GM18502 (cell line): ENCODE measurements at regions not wholly inside any gene's neighbourhood (a gene's known extent, or its start where the extent isn't known, plus 50 kb on each side); places are given as distances from the start of the nearest gene placed in this dataset.
"Not testable (repeated sequence)": the region's sequence is repeated elsewhere in the genome, so short reads cannot be mapped to it uniquely, and the experiment has no call there.

Experiments used
- ATAC-seq: cut with Tn5 transposase; IDR thresholded peaks from one replicate; pipeline ENCODE4 v1.9.1; 2021; ENCODE audit warnings: mild to moderate bottlenecking; ENCODE audit not compliant: unreplicated experiment, poor library complexity

DNA sequence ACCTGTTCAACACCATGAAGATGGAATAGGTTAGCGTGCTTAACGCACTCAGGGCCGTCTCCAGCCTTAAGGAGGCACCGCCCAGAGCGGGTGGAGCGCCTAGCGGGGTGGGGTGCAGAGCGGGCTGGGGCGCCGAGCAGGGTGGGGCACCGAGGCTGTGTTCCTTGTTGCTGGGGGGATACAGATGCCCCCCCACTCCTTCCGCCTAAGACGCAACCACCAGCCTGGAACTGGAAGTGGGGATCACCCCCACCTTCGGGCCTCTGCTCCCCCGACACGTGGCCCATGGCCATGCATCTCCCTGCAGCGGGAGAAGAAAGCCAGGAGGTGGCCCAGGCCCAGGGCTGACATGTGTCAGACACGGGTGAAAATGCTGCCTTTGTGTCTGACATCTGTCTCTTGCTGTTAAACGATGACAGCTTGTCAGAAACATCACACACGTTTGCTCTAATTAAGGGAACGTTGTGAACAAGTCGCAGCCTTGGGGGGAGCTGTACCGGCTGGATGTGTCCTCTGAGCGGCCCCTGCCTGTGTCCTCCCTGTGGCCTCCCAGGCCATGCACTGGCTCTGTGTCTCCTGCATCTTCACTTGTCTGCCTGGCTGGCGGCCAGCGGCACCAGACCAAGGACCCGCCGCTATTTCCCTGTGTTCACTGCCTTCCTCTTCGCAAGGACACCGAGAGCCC lies 192.5 kb downstream of the LAT start:
- ATAC-seq, result not testable (repeated sequence)

DNA sequence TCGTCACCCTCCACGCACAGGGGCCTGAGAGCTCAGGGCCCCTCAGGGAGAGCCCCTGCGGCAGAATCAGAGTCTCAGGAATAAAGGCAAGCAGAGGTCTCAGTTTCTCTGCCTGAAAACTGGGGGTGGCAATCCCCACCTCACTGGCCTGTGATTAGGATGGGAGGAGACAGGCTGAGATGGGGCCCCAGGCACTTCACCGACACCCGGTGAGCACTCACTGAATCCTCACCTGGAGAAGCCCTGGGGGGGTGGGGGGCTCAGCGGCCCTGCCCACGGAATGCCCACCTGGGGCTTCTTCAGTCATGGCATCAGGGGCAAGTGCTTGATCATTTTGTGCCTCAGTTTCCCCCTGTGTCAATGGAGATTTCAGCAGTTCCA lies 192.0 kb downstream of the LAT start:
- not testable (repeated sequence) for ATAC-seq

DNA sequence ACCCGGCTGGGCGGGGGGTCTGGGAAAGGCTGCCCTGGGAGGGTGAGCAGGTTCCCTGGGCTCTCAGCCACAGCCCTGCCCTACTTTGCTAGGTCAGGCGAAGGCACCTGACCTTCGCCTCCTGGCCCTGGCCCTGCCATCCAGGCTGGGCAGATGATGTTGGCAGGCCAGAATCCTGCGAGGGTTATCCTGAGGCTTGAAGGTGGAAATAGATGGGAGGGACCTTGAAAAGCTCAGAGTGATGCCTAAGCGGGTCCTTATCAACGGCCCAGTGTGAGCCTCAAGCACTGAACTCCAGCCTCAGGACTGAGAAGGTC lies 191.3 kb downstream of the LAT start:
- ATAC-seq, result not testable (repeated sequence)

DNA sequence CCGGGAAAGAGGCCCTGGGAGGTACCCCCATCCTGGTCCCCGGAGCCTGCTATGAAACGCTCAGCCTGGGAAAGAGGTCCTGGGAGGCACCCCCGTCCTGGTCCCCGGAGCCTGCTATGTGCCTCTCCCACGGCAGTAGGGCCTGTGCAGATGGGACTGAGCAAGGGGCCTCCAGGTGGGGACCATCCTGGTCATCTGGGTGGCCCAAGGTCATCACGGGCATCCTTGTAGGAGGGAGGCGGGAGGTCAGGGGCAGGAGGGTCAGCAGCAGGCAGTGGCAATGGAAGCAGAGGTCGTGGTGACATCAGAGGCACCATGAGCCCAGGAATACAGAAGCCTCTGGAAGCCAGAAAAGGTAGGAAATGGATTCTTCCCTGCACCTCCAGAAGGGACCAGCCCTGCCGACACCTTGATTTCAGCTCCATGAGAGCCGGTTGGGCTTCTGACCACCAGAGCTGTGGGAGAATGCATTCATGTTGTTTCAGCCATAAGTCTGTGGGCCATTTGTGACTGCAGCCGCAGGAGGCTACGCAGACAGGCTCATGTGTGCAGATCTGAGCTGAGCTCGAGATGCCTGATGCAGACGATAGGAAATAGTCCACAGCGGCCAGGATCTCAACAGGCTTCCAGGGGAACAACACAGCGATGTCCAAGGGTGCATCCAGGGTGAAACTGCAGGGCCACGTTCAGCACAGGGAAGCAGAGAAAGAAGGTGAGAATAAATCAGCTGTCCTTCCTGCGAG lies 190.7 kb downstream of the LAT start:
- ATAC-seq, result not testable (repeated sequence)

DNA sequence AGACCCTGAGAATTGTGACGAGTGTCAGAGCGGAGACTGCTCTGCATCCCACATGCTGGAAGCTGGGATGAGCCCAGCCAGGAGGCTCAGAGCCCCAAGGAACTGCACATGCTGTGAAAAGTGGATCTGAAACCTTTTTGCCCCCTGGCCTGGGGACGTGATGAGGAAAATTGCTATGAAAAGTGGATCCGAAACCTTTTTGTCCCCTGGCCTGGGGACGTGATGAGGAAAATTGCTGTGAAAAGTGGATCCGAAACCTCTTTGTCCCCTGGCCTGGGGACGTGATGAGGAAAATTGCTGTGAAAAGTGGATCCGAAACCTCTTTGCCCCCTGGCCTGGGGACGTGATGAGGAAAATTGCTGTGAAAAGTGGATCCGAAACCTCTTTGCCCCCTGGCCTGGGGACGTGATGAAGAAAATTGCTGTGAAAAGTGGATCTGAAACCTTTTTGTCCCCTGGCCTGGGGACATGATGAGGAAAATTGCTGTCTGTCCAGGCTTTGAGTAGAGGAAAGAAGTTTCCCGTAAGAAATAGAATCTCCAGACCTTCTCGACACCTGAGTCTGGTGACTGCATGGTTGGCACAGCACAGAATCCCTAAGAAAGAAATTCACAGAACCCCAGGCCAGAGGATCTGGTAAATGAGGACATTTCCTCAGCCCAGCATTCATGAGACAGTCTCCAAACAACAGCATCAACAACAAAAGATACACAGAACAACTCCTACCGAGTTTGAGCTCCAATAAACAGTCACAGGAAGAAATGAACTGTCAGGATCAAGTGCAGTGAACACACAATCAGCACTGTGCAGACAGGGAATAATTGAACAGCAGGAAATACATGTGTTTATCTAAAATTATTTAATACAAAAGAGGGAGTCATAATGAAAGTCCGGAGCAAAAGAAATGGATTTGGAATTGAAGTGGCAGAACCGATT lies 188.8 kb downstream of the LAT start:
- not testable (repeated sequence) for ATAC-seq

DNA sequence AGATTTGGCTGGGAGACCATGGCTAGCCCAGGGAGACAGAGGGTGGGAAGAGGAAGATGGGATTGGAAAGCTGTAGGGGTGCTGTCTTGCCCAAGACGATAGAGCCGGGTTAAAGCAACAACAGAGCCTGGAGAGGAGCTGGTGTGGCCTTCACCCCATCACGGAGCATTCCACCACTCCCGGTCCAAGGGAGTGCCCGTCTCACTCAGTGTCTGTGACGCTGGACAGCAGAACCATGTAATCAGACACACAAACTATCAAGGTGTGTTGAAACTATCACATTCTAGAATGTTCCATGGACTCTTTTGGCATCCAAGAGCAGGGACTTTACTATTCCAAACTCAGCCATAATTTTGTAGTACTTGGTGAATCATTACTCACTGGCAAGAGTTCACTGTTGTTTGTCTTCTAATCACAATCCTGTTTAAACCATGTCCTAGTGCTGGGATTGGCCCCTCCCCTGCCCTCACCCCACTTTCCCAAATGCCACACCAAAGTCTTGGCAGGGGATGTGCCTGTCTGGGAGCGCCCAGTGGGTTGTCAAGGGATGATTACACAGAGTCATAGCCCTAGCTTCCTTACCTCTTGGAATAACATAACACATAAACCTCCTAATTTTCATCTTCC lies 187.4 kb downstream of the LAT start:
- not testable (repeated sequence) for ATAC-seq

DNA sequence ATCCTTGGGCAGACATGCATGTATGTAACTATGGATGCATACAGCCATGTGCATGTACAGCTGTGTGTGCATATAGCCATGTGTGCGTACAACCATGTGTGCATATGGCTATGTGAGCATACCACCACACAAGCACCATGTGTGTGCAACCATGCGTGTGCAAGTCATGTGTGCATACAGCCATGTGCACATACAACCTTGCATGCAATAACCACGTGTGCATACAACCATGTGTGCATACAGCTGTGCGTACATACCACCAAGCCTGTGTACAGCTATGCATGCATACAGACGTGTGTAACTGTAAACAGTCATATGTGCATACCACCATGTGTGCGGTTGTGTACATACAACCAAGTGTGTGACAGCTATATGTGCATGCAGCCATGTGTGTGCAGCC lies 186.4 kb downstream of the LAT start:
- ATAC-seq, result not testable (repeated sequence)

DNA sequence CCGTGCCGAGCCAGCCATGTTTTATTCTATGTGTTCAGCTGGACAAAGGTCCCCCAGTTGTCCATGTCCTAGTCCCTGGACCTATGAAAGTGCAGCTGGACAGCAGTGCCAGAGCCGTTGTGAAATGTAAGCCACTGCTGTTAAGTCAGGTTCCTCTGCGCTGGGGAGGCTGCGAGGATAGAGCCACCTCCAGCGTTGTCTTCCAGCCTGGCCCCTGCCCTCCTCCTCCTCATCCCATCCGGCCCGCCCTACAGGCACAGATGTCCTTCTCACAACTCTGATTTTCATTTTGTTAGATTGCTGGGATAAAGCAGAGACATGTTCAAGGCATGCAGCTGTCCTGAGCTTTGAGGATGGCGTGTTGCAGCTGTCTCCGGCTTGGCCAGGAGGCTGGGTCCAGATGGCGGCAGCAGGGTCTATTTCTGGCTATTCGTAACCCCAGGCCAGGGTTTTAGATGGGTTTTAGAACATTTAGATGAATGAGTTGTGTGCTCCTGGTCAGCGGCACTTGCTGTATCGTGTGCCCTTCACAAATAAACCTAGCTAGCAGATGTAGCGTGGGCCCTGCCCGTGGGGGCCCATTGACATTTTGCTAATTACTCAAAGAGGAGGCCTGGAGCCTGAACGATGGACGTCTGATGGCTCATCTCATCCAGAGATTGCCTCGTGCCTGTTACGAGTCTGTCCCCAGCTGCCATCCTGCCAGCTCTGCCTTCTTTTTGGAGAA lies 185.7 kb downstream of the LAT start:
- ATAC-seq, result not testable (repeated sequence)

DNA sequence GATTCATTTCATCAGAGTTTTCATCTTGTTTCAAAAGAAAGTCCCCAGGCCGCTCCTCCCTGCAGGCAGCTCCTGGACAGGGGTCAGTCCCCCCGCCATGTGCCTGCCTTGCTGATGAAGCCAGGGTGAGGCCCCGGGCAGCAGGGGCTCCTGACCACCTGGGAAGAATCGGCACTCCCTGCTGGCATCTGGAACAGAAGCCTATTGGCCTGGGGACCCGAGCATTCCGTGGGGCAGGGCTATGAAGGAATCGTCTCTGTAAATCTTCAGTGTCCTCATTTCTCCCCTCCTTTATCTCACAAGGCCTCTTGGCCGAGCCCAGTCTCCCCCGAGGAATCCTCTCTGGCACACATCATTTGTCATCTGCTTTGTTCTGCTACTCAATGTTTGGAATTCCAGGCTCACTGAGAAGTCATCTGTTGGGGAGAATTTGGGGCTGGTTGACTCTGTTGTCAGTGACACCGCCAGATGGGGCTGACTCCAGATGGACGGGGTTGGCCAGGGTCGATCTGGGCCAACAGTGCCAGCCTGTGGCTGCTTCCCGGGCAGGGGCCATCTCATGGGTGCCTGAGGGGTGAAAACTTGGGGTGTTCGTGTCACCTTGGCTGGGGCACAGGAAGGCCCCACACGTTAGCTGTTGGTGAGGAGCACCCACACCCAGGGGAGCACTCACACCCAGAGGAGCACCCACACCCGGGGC lies 184.6 kb downstream of the LAT start:
- not testable (repeated sequence) for ATAC-seq

DNA sequence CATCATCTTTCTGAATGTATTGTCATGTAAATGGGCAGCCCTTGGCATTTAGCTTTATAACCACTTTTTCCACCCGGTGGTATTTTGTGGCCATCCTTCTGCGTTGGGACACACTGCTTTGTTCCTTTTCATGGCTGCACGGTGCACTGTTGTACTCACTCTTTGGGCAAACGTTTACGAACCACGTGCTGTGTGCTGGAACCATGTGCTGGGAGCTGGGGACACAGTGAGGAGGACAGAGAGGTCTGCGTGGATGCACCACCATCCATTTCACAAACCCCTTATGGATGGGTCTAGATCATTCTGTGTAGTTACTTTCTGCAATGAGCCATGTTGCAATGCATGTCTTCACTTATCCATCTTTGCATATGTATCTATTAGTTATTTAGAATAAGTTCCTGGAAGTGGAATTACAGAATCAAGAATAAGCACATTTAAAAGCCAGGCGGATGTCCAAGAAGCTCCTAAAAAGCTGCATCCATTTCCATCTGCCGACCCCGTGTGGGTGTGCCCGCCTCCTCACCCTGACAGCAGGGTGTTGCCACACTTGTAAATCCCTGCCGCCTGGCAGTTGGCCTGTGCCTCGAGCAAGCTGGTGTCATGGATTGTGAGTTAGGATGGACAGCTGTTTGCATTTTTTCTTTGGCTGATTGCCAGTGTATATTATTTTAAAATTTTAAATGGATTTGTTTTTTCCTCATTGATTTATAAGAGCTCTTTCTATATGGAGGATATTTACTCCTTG lies 183.8 kb downstream of the LAT start:
- ATAC-seq, result not testable (repeated sequence)

DNA sequence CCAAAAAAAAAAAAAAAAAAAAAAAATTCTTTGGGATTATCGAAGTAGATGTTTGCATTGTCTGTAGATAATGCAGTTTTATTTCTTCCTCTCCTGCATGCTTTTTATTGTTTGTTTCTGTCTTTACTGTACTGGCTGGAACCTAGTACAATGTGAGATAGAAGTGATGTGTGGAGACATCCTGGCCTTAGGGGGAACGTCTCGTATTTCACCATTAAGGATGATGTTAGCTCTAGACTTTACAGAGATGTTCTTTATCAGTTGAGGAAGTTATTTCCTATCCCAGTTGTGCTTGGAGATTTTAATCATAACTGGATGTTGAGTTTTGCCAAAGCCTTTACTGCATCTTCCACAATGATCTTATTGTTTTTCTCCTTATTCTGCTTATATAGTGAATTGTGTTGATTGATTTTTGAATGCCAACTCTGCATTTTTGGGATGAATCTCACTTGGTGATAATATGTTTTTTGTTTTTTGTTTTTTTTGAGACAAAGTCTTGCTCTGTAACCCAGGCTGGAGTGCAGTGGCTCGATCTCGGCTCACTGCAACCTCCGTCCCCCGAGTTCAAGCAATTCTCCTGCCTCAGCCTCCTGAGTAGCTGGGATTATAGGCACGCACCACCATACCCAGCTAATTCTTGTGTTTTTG lies 179.7 kb downstream of the LAT start:
- not testable (repeated sequence) for ATAC-seq

DNA sequence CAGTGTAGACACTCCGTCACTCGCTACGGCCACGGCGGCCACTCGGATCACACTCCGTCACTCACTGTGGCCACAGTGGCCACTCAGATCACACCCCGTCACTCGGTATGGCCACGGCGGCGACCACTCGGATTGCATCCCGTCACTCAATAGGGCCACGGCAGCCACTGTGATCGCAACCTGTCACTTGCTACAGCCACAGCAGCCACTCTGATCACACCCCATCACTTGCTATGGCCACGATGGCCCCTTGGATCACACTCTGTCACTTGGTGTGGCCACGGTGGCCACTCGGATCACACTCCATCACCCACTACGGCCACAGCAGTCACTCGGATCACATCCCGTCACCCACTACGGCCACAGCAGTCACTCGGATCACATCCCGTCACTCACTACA lies 175.3 kb downstream of the LAT start:
- ATAC-seq, result not testable (repeated sequence)

DNA sequence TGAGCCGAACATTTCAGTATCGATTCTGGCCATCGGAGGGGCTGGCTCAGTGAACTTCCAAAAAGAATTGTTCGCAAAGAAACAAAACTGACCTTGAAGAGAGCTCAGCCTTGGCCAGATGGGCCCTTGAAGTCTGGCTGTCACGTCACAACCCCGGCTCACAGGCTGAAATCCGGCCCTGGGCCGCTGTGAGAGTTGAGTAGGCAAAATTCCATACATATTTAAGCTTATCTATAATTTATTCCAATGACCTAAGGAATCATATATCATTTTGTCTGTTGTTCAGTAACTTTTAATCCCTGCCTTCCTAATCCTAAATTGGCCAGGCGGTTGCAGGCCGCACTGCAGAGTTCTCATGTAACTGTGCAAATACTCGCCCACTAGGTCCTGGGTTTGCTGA lies 174.8 kb downstream of the LAT start:
- not testable (repeated sequence) for ATAC-seq

DNA sequence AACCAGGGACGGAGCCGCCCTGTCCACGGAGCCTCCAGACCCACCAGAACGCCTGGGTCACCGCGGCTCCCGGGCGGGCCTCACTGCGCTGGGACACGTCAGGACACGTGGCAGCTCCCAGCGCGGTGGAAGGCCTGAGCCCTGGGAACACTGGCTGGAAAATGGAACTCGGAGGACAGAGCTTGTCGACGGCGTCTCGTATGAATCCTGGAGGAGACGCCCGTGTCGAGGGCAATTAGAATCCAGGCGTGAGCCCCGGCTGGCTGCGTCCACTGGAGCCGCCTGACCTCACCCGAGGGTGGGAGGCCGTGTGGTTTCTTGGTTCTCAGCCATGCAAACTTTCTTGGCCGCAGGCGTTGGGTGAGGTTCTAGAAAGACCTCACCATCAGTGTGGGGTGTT lies 173.9 kb downstream of the LAT start:
- ATAC-seq, result no peak

DNA sequence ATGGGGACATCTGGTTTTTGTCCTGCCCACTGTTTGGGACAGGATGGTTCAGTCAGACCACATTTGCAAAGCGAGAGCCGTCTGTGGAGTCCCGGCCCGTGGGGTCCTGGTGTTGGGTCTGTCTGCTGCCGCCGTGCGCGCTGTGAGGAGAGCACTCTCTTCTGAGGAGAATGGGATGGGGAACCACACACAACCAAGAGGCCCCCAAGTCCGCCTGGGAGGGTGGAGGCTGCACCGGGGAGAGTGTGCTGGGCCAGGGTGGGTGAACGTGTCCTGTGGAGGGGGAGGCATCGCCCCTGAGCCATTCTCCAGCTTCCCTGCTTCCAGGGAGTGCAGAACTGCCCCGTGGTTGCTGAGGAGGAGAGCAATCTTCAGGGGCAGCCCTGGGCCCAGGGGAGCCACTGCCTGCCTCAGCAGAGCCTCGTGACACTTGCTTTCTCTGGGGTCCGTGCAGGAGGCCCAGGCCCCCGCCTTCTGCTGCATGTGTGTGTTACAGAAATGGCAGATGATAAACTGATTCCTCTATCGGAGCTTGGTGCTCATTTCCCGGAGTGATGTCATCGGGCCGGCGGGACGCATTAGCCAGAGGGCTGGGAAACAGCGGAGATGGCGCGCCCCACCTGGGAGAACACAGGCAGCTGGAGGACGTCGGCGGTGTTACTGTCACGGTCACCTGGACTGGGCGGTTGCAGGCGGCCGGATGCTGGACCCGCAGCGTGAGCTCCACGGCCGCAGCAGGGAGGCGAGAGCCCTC lies 173.4 kb downstream of the LAT start:
- ATAC-seq, result not testable (repeated sequence)

DNA sequence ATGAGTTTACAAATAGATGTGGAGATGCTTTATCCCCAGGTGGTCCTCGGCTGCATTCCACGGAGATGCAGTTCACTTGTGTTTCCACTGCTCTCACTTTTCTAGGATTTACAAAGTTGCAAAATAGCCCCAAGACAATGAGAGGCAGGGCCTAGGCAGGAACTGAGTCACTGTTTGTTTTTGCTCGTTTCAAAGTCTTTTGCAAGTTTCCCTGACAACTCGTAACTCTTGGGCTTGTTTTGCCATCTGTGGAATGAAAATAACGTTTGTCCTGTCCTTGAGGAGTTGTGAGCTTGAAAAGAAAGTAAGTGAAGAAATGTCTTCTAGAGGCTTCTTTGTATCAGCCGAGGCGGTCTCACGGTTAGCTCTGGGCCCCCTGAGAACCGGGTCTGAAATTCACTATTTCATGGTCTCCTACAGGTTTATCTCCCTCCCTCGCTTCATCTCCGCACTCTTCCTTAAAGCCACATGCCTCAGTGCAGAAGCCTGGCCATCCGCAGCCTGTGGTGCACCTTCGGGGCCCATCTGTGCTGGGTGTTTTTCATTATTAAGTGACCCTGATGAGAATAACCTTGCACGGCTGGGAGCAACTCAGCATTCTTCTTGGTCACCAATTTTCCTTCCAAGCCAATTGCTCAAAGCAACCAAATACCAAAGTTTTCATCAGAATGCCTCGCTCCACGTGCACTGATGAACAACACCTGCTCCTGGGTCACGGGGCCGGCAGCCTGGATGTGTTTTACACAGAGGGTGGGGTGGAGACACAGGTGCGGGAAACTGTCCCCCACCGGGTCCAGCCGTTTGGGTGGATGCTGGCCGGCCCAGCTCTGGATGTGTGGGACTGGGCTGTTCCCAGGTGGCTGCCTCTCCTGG lies 172.4 kb downstream of the LAT start:
- ATAC-seq, result not testable (repeated sequence)
